ENCODE measurements at regions not wholly inside any gene's neighbourhood (a gene's known extent, or its start where the extent isn't known, plus 50 kb on each side); places are given as distances from the start of the nearest gene placed in this dataset.
"Not testable (repeated sequence)": the region's sequence is repeated elsewhere in the genome, so short reads cannot be mapped to it uniquely, and the experiment has no call there.

- intact Hi-C loops (cut with micrococcal nuclease) = no loop called here
- ChIA-PET RAD21 (ENCODE audit: low non-redundant PET in 1 of 2, low total read pairs in 2 of 2, uncharacterized antibody in 2 of 2, unreplicated experiment in 2 of 2) (no interaction called here), CTCF (no interaction called here), POLR2A (no interaction called here)
- no peak overlapping the region for H3K4me3 ChIP-seq (replicated peaks in 1 of 2; ENCODE audit: low read depth in 1 of 2, low read length in 2 of 2)
- H3K4me1 ChIP-seq (ENCODE audit: control insufficient read depth in 1 of 2, insufficient read depth in 2 of 2, low read length in 2 of 2) = no peaks in the 10 kb centered on the region
- TF ChIP-seq EGR1 (IDR thresholded peaks at IDR 0.05; ENCODE audit: low read depth) = no peak
- TF ChIP-seq CEBPB (IDR thresholded peaks at IDR 0.05; ENCODE audit: low read depth) = no peak
- TF ChIP-seq SRF (IDR thresholded peaks at IDR 0.05; ENCODE audit: low read depth) = no peak
- no peak for TF ChIP-seq MAX (IDR thresholded peaks at IDR 0.05)
- TF ChIP-seq REST (IDR thresholded peaks at IDR 0.05; ENCODE audit: low read depth) = no peak
- no peak for TF ChIP-seq SP1 (IDR thresholded peaks at IDR 0.05; ENCODE audit: low read depth)
- TF ChIP-seq YY1 (IDR thresholded peaks at IDR 0.05; ENCODE audit: extremely low read depth, insufficient replicate concordance, low read depth, low read length) = no peak
- no peak for TF ChIP-seq FOSL1 (IDR thresholded peaks at IDR 0.05; ENCODE audit: low read depth)
- TF ChIP-seq ZNF274 (IDR thresholded peaks at IDR 0.05; ENCODE audit: low read depth, low read length) = no peak
- no peak for TF ChIP-seq CTCF (IDR thresholded peaks at IDR 0.05 in 2 of 3, conservative IDR thresholded peaks at IDR 0.05 in 1 of 3; ENCODE audit: borderline replicate concordance in 1 of 3, insufficient read depth in 1 of 3, low read depth in 2 of 3, low read length in 2 of 3)
- TF ChIP-seq JUND (IDR thresholded peaks at IDR 0.05) = no peak
- no peak for TF ChIP-seq EZH2phosphoT487 (IDR thresholded peaks at IDR 0.05; ENCODE audit: borderline replicate concordance)
- no peak overlapping the region for H3K4me2 ChIP-seq (ENCODE audit: low read length)
- no peak for DNase-seq (ENCODE audit: low read depth, low spot score)
- H3K36me3 ChIP-seq (ENCODE audit: control insufficient read depth in 1 of 2, insufficient read depth in 2 of 2, low read length in 2 of 2) = no peaks in the 10 kb centered on the region
- H3K9me3 ChIP-seq (ENCODE audit: control insufficient read depth in 1 of 2, insufficient read depth in 1 of 2, low read depth in 1 of 2, low read length in 2 of 2) = no peaks in the 10 kb centered on the region
- H4K20me1 ChIP-seq (ENCODE audit: insufficient read depth) = no peaks in the 10 kb centered on the region
- no peak overlapping the region for H3K27ac ChIP-seq (ENCODE audit: low read depth, low read length)
- H3K9ac ChIP-seq (ENCODE audit: low read length) = no peak overlapping the region
- H3K79me2 ChIP-seq (ENCODE audit: insufficient read depth, low read length) = no peaks in the 10 kb centered on the region
- BruUV-seq (replicated peaks) = no TSS peak
- no peaks in the 10 kb centered on the region for H3K27me3 ChIP-seq (ENCODE audit: insufficient read depth, low read length)
- H2AFZ ChIP-seq (ENCODE audit: low read depth, low read length, poor library complexity, severe bottlenecking) = no peak overlapping the region
- no peaks in the 10 kb centered on the region for H3K9me2 ChIP-seq (ENCODE audit: insufficient read depth)
- ATAC-seq = no peak
These were observed 539.3 kb downstream of the RFPL4B start for GRCh38 chr6:112886415-112886814.

- H3K4me1 ChIP-seq (ENCODE audit: control insufficient read depth in 1 of 2, insufficient read depth in 2 of 2, low read length in 2 of 2); POLR2A ChIA-PET; H2AFZ ChIP-seq (ENCODE audit: low read depth, low read length, poor library complexity, severe bottlenecking); H3K9ac ChIP-seq (ENCODE audit: low read length); RAD21 ChIA-PET (ENCODE audit: low non-redundant PET in 1 of 2, low total read pairs in 2 of 2, uncharacterized antibody in 2 of 2, unreplicated experiment in 2 of 2); BruUV-seq (replicated peaks); DNase-seq (ENCODE audit: low read depth, low spot score); CTCF ChIA-PET; H3K9me2 ChIP-seq (ENCODE audit: insufficient read depth); H3K4me2 ChIP-seq (ENCODE audit: low read length); H3K27me3 ChIP-seq (ENCODE audit: insufficient read depth, low read length); H3K9me3 ChIP-seq (ENCODE audit: control insufficient read depth in 1 of 2, insufficient read depth in 1 of 2, low read depth in 1 of 2, low read length in 2 of 2); H3K4me3 ChIP-seq (replicated peaks in 1 of 2; ENCODE audit: low read depth in 1 of 2, low read length in 2 of 2); H4K20me1 ChIP-seq (ENCODE audit: insufficient read depth); ATAC-seq; H3K79me2 ChIP-seq (ENCODE audit: insufficient read depth, low read length); intact Hi-C loops (cut with micrococcal nuclease); H3K36me3 ChIP-seq (ENCODE audit: control insufficient read depth in 1 of 2, insufficient read depth in 2 of 2, low read length in 2 of 2); H3K27ac ChIP-seq (ENCODE audit: low read depth, low read length): not testable (repeated sequence)
These were observed 540.3 kb downstream of the RFPL4B start for GRCh38 chr6:112887424-112887823.
